ENCODE measurements at regions not wholly inside any gene's neighbourhood (a gene's known extent, or its start where the extent isn't known, plus 50 kb on each side); places are given as distances from the start of the nearest gene placed in this dataset.

- TF ChIP-seq CTCF (IDR thresholded peaks at IDR 0.05) (no peak), POLR2A (IDR thresholded peaks at IDR 0.05) (no peak), EP300 (IDR thresholded peaks at IDR 0.05) (no peak)
Observed at GRCh38 chr4:114076899-114077570, 97.6 kb upstream of the ARSJ start.
